ENCODE measurements at regions not wholly inside any gene's neighbourhood (a gene's known extent, or its start where the extent isn't known, plus 50 kb on each side); places are given as distances from the start of the nearest gene placed in this dataset.

DNA sequence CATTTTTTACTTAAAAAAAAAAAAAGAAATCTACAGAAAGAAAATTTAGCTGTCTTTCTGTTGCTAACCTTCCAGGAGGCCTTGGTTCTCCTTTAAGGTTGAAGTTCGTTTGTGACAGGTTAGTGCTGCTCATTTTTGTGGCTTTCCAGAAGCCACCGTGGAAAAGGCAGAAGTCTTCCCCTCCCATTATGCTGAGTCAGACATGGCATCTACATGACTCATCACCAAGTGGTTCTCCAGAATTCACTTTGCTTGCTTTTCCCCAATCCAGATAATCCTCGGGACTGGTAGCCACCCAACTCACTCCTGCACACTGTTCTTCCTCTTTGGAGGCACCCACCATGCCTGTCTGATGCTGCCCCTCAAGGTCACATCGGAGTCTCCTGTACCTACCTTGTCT, 228.7 kb downstream of the PIK3C3 start:
- no peak for ATAC-seq
- DNase-seq (ENCODE audit: low spot score): no peak

DNA sequence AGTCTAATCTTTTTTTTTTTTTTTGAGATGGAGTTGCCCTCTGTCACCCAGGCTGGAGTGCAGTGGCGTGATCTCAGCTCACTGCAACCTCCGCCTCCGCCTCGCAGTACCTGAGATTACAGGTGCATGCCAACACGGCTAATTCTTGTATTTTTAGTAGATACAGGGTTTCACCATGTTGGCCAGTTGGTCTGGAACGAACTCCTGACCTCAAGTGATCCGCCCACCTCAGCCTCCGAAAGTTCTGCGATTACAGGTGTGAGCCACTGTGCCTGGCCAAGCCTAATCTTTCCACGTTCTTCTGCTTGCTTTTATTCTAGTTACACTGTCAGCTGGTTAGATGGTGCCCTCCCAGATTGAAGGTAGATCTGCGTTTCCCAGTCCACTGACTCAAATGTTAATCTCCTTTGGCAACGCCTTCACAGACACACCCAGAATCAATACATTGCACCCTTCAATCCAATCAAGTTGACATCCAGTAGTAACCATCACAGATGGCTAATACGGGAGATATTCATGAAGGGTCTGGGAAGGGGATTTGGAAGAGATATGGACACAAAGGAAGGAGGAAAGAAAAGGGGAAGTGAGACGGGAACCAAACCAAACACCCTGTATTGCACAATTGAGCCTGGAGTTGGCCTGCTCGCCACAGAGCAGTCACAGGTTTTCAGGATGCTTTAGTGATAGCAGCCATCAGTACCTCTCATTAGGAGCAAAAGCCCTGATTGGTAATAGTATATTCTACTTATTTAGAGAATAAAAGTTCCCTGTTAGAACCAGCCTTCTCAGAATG, 229.8 kb downstream of the PIK3C3 start:
- DNase-seq (ENCODE audit: low spot score): no peak
- intact Hi-C loops (cut with DNase I): no loop called here
- ATAC-seq: no peak

More for the DNA sequence above, 228.7 kb downstream of the PIK3C3 start:
- intact Hi-C loops (cut with DNase I): no loop called here

DNA sequence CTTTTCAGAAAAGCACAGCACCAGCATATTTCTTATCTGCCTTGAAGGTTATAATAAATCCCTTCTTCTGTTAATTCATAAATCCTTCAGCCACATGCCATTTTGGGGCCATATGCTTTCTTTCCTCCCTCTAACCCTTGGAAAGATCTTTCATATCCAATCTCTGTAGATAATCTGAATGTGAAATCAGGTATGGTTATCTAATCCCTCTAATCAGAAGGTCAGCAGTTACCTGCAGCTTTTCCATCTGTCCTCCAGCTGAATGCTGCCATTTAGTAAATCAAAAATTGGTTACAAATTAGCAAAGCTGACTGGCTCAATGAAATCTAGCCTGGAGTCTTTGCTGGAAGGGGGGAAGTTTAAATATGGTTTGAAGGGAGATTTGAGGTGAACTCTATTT, 230.5 kb downstream of the PIK3C3 start:
- DNase-seq (ENCODE audit: low spot score): no peak
- ATAC-seq: no peak
- intact Hi-C loops (cut with DNase I): no loop called here

DNA sequence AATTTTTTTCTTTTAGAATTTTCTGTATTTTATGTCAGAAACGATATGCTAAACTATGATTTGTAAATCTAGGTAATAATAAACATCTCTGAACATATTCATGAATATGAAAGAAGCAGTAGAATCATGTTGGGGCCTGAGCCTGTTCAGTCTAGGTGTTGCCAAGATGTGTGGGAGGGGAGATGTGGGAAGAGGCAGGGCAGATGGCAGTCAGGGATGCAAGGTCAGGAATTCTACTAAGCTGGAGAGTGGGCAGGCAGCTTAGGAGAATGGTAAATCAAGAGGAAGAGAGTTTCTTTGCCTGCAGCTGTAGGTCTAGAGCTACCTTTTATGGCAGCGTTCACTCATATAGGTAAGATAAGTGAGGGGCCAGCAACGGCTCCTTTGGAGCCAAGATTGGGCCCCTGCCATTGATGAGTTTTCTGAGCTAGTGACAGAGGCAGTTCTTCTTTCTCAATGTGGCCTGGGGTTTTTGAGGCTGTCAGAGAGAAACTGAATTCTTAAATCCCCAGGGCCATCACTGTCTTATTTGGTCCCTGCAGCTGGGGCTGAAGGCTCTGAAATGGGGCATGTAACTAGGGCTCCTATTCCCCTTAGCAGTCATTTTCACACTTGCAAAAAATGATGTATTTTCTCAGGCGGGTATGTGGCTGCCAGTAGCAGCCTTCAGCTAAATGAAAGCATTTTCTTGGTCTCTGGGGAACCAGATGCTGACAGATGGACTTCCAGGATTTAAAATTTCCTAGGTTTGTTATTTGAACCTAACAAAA, 232.8 kb downstream of the PIK3C3 start:
- DNase-seq (ENCODE audit: low spot score) (no peak), ATAC-seq (peak; percentile 32)
- intact Hi-C loops (cut with DNase I): no loop called here

DNA sequence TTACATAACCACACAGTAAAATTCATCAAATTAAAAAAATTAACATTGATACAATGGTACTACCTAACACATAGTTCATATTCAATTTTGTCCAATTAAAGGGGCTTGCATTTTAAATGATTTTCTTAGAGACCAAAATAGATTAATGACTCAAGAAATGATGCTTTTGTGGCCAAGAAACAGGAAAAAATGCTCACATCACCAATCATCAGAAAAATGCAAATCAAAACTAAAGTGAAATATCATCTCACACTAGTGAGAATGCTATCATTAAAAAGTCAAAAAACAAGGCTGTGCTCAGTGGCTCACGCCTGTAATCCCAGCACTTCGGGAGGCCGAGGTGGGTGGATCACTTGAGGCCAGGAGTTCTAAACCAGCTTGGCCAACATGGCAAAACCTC, 235.6 kb downstream of the PIK3C3 start:
- intact Hi-C loops (cut with DNase I): no loop called here
- DNase-seq (ENCODE audit: low spot score): no peak
- no peak for ATAC-seq

DNA sequence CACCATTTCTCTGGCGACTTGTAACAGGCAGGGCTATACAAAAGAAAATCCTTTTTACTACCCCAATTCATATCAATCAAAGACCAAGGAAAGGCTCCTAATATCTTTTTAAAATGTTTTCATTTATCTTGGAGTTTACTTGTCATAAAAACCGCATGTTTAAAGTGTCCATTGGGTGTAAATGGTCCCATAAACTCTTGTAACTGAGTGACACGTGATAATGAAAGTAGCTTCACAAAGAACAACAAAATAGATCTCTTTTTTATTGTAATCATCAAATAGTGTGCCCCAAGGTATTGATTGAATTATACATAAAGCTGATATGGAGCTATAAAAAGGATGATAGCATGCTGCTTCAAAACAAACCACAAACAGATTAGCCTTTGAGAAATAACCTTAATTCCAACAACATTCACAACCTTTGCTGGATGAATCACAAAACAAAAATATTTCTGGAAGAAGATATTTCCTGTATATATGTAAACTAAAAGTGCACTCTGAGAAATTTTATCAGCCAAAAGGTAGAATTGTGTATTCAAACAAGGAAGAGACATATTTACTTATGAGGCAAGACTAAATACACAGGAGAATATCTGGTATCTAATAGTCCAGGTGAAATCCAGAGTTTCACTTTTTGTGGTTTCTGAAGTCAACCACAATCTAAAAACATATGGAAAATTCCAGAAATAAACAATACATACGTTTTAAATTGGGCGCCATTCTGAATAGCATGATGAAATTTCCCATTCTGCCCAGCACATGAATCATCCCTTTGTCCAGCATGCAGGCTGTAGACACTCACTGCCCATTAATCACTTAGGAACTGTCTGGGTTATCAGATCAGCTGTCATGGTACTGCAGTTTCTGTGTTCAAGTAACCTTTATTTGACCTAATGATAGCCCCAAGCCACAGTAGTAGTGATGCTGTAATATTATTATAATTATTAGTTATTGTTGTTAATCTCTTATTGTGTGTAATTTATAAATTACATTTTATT, 237.5 kb downstream of the PIK3C3 start:
- intact Hi-C loops (cut with DNase I): no loop called here
- DNase-seq (ENCODE audit: low spot score): no peak
- ATAC-seq: no peak

DNA sequence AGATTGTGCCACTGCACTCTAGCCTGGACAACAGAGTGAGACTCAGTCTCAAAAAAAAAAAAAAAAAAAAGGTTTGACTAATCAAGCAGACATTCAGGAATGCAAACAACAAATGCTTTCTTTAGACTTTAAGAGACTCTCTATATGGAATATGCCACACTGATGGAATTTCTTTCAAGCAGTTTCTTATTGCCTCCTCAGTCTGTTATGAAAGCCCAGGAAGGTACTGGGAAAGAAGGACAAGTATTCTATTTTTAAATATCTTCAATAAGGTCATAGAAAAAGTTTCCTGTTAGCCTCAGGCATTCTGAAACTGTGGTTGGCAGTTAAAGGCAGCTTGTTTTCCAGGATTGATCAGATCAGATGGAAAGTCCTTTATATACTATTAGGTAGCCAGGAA, 241.6 kb downstream of the PIK3C3 start:
- no peak for ATAC-seq
- intact Hi-C loops (cut with DNase I): no loop called here

DNA sequence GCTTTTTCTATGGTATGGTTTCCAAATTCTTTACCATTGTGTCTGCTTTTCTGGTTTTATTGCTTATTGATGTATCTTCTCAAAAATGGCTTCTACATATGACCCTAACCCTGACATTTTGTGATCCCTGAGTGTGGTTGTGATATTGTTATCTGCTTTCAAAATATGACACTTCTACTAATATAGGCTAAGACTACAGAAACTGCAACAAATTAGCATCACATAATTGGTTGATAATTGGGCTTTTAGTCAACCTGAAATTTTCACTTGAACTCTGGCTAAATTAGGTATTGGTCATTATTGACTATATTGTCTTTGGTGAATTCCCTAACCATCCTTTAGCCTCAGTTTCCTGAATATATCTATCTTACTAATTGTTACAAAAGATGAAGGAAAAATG, 246.1 kb downstream of the PIK3C3 start:
- DNase-seq (ENCODE audit: low spot score): no peak
- intact Hi-C loops (cut with DNase I): no loop called here
- ATAC-seq: no peak

More for the DNA sequence above, 241.6 kb downstream of the PIK3C3 start:
- DNase-seq (ENCODE audit: low spot score): no peak

DNA sequence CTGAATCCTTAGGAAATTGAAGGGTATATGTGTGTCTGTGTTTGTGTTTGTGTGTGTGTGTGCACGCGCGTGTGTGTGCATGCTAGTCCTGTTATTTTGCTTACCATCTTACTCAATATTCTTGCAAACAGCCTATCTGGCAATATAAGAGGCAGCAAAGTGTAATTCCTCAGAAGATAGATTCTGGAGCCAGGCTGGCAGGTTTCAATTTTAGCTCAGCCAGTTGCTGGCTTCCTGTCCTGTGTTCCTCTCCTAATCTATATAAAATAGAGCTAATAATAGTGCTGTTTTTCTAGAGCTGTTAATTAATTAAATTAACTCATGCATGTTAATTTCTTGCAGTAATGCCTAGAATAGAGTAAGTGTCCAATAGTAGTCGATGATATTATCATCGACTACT, 256.2 kb downstream of the PIK3C3 start:
- DNase-seq (ENCODE audit: low spot score): no peak
- intact Hi-C loops (cut with DNase I): no loop called here
- no peak for ATAC-seq

DNA sequence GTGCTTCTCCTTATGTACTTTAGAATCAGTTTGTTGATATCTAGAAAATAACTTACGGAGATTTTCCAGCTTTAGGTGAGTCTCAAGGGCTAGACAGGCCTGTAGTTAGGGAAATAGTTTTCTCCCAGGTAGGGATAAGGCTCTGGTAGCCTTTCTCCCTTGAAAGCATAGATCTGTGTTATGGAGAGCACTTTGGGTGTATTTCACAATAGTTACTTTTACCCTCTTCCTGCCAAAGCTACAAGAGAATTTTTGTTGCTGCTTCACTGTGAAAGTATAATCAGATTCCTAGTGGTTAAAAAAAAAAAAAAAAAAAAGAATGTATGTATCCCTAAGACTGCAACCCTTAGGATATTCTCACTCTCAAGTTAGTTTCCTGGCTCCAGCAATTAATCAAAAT, 267.5 kb downstream of the PIK3C3 start:
- no peak for DNase-seq (ENCODE audit: low spot score)
- no peak for ATAC-seq
- intact Hi-C loops (cut with DNase I): no loop called here

DNA sequence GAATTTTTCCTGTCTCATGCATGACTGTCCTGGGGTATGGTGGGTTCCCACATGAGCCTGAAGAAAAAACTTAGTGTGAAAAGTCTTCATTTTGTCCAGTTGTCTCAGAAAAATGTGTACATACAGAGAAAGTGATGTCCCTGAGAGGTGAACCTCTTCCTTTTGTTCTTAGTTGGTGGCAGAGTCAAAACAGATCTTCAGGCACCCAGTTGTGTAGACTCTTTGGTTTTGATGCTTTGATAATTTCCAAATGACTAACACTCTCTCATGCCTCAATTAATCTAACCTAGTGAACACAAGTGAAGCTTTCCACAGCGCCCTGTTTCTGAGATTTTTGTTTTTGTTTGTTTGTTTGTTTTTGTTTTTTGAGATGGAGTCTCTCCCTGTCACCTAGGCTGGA, 273.5 kb downstream of the PIK3C3 start:
- DNase-seq (ENCODE audit: low spot score): no peak
- ATAC-seq: no peak
- intact Hi-C loops (cut with DNase I): no loop called here

DNA sequence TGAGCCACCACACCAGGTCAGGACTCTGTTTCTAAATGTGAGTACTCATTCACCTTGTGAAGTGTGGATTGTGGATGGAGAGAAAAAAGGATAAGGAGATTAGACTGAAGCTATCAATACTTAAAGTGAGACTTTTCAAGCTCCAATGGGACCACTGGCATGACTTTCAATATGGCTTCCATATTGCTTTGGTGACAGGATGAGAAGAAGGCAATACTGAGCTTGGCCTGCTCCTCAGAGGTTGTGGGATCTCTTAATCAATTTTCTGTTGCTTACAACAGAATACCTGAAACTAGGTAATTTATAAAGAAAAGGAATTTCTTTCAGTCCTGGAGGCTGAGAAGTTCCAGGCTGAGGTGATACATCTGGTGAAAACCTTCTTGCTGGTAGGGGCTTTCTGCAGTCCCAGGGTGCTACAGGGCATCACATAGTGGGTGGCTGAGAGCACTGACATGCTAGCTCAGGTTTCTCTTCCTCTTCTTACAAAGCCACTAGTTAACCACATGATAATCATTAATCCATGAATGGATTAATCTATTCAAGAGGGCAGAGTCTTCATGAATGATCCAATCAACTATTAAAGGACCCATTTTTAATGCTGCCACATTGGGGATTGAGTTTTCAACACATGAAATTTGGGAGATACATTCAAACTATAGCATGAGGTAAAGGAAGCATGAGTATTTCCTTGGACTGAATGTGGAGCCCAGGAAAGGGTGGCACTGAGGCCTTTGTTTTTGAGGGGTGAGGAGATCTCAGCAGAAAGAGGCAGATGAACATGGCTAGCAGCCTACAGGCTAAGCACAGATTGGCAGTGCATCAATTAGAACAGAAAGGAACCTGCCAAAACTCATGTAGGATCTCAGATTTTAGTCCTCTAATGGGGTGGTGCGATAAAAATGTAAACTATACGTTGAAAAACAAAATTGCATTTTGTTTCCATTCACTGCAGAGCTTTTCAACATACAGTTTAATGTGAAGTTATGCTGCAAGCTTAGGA, 274.5 kb downstream of the PIK3C3 start:
- intact Hi-C loops (cut with DNase I): no loop called here
- no peak for ATAC-seq
- no peak for DNase-seq (ENCODE audit: low spot score)

DNA sequence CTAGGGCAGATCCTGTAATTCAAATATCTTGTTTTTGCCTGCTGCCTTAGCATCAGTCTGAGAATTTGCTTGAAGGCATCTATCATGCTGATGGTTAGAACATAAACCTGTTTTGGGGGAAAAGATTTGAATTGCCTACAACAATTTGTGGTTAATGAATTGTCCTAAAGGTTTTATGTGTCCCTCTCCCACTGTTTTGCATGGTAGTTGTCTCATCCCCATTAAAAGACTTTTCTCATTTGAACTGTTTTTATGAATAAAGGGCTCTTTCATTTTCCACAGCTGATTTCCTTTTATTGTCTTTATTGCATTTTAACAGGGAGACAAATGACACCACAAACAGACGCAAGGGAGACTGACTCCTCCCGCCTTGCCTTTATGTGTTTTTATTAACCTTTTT, 275.6 kb downstream of the PIK3C3 start:
- DNase-seq (ENCODE audit: low spot score): no peak
- intact Hi-C loops (cut with DNase I): no loop called here
- no peak for ATAC-seq

DNA sequence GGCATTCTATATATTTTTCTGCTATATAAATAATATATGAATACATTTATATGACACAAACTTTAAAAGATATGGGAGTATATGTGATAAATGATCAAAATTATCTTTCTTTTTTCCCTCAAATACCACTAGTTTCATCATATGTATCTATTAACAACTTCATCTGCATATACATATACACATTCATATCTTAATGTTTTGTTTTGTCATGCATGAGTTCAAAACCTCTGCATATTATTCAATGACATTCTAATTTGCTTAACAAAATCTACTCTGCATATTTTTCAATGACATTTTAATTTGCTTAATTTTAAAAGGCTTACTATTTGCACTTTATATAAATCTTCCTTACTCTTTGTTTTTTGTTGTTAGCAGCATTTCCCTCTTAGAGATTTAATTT, 276.2 kb downstream of the PIK3C3 start:
- no peak for DNase-seq (ENCODE audit: low spot score)
- intact Hi-C loops (cut with DNase I): no loop called here
- ATAC-seq: no peak

DNA sequence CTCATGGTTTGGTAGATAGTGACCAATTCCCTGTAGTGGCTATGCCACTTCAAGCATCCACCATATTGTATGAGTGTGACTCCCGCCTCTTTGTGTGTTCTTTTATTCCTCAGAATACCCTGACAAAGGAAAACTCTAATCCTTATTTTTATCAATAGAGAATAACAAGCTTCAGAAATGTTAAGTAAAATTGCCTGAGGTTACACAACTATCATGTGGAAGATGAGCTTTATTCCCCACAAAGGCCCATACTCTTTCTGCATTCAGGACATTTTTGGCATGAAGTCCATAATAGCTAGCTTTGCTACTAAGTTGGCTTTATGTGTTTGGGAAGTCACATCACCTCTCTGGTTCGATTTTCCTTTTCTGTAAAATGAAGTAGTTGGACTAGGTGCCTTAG, 276.8 kb downstream of the PIK3C3 start:
- ATAC-seq: no peak
- intact Hi-C loops (cut with DNase I): no loop called here
- DNase-seq (ENCODE audit: low spot score): no peak

DNA sequence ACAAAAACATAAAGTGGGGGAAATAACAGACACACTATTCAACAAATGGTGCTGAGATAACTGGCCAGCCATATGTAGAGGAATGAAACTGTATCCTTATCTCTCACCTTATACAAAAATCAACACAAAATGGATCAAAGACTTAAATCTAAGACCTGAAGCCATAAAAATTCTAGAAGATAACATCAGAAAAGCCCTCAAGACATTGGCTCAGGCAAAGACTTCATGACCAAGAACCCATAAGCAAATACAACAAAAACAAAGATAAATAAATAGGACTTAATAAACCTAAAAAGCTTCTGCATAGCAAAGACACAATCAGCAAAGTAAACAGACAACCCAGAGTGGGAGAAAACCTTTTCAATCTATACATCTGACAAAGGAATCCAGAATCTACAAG, 278.9 kb downstream of the PIK3C3 start:
- intact Hi-C loops (cut with DNase I): no loop called here
- ATAC-seq (no peak), DNase-seq (ENCODE audit: low spot score) (no peak)

DNA sequence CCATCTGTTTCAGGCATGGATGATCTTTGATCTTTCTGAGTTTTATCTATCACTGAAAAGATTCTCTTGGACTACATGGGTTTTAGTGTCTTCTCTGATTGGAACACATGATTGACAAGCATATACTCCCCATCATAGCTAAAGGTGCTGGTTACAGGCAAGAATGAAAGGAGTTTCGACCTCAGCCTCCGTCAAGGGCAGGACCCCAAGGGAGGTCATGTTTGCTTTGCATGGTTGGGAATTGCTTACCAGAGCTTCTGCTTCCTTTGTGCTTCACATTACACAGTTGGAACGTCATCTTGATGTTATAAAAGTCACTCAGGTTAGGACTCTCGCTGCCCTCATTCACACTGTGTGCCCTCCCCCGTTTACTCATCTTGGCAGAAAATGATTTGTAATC, 287.7 kb downstream of the PIK3C3 start:
- ATAC-seq: no peak
- no peak for DNase-seq (ENCODE audit: low spot score)
- intact Hi-C loops (cut with DNase I): no loop called here

DNA sequence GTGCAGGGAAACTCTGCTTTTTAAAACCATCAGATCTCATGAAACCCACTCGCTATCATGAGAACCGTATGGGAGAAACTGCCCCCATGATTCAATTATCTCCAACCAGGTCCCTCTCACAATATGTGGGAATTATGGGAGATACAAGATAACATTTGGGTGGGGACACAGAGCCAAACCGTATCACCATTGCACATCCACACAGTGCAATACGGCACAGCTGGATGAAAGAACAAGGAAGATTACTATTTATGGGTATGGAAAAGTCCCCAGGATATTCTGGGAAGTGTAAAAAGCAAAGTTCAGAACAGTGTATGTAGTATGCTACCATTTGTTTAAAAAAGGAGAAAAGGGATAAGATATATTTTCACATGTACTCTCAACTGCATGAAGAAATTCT, 290.1 kb downstream of the PIK3C3 start:
- no peak for ATAC-seq
- no peak for DNase-seq (ENCODE audit: low spot score)
- intact Hi-C loops (cut with DNase I): no loop called here

Measured in sciatic nerve (tissue), 2 donors.